Body of pancreas (tissue), 4 donors: ENCODE measurements at regions not wholly inside any gene's neighbourhood (a gene's known extent, or its start where the extent isn't known, plus 50 kb on each side); places are given as distances from the start of the nearest gene placed in this dataset.

ENCODE experiments used
- ATAC-seq: fragments of 150-250 bp; one replicate; pipeline ENCODE4 v1.9.1; 2016
- DNase-seq, 4 donors: peaks; one replicate each; pipeline ENCODE4 v3.0.0-alpha.2; 2019
- H3K27ac ChIP-seq, 4 donors: fragments of 200-600 bp; sonication (generic); 1 replicate in 3 of 4; 2 replicates in 1 of 4; pipeline versions ENCODE4 v1.5.1 to v1.6.1; 2016 to 2019; ENCODE audit warnings: mild to moderate bottlenecking in 1 of 4, mixed read lengths in 1 of 4, moderate library complexity in 1 of 4
- H3K27me3 ChIP-seq, 2 donors: fragments of 200-600 bp; sonication (generic); one replicate each; pipeline ENCODE4 v1.6.0; 2016; ENCODE audit warnings: mild to moderate bottlenecking in 1 of 2
- H3K36me3 ChIP-seq, 2 donors: fragments of 200-600 bp; sonication (generic); replicated peaks in 1 of 2; 2 replicates each; pipeline ENCODE4 v1.5.1; 2016; ENCODE audit warnings: low read depth in 2 of 2; ENCODE audit not compliant: insufficient read depth in 1 of 2
- H3K4me1 ChIP-seq: fragments of 200-600 bp; sonication (generic); one replicate; pipeline ENCODE4 v1.6.0; 2016
- H3K4me3 ChIP-seq, 2 donors: fragments of 200-600 bp; sonication (generic); 1 replicate in 1 of 2; 2 replicates in 1 of 2; pipeline ENCODE4 v1.5.1; 2016 to 2019
- H3K9me3 ChIP-seq, 3 donors: fragments of 200-600 bp; sonication (generic); 1 replicate in 2 of 3; 2 replicates in 1 of 3; pipeline ENCODE4 v1.5.1; 2016
- POLR2A ChIP-seq, 3 donors: fragments of 450-650 bp; IDR thresholded peaks; one replicate each; pipeline ENCODE4 v1.6.1; 2016; ENCODE audit warnings: antibody characterized with exemption in 3 of 3, mild to moderate bottlenecking in 2 of 3
- WGBS, 2 donors: methylation state at CpG; one replicate each; pipeline ENCODE4 v1.1.5; 2017; 5-methylcytosine and 5-hydroxymethylcytosine counted together
- intact Hi-C: fragments of 100-400 bp; cut with DNase I; formaldehyde crosslinking; loops from one replicate; pipeline ENCODE4 v1.15.1; 2023
- TF ChIP-seq, protein P1 (sequence below), 7 experiments: fragments of 450-650 bp in 4 of 7; fragments of 200-600 bp in 3 of 7; sonication (generic) in 3 of 7; IDR thresholded peaks; one replicate each; pipeline ENCODE4 v1.5.1; 2016 to 2019; ENCODE audit warnings: antibody characterized with exemption in 7 of 7

DNA sequence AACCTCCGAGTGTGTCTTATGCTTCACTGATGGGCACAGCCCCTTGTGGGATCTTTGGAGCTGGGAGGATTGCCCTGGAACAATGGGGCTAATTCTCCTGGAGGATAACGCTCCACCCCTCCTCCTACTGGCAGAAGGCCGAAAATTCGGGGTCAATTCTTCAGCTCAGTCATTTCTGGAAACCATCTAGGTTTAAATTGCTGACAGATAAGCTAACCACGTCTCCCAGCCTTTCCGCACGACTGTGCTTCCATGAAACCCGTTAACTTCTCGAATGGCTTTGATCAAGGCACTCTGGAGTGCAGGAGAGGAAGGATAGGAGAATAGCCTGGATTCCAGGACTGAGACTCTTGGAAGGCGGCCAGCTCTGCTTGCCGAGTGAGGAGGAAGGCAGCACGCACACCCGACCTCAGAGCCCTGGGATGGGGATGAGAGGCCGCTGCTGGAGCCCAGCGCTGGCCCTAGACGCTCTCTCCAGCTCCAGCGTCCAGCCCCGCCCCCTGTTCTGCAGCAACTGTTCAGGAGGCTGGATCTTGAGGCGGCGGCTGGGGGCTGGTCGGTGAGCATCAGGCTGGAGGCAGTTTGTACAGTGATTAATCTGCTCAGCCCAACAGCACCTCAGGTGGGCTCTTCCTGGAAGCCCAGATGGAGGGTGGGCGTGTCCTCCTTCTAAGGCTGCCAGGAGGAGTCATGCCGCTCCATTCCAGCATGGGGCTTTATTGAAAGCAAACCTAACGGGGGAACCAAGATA, 176.7 kb upstream of the NCAM1 start:
- peaks cover 10% of the 10 kb centered on the region for H3K4me1 ChIP-seq
- H3K27me3 ChIP-seq = no peaks in the 10 kb centered on the region
- no peak overlapping the region for H3K4me3 ChIP-seq
- 27 to 39% methylated on average over 12 to 24 of the region's 24 CpGs for WGBS, 2 donors
- intact Hi-C loops = no loop called here
- no peaks in the 10 kb centered on the region for H3K9me3 ChIP-seq
- H3K27ac ChIP-seq = peak overlapping the region in 1 of 4 donors; percentile 12
- no peaks in the 10 kb centered on the region for H3K36me3 ChIP-seq
- TF ChIP-seq, protein P1, sequence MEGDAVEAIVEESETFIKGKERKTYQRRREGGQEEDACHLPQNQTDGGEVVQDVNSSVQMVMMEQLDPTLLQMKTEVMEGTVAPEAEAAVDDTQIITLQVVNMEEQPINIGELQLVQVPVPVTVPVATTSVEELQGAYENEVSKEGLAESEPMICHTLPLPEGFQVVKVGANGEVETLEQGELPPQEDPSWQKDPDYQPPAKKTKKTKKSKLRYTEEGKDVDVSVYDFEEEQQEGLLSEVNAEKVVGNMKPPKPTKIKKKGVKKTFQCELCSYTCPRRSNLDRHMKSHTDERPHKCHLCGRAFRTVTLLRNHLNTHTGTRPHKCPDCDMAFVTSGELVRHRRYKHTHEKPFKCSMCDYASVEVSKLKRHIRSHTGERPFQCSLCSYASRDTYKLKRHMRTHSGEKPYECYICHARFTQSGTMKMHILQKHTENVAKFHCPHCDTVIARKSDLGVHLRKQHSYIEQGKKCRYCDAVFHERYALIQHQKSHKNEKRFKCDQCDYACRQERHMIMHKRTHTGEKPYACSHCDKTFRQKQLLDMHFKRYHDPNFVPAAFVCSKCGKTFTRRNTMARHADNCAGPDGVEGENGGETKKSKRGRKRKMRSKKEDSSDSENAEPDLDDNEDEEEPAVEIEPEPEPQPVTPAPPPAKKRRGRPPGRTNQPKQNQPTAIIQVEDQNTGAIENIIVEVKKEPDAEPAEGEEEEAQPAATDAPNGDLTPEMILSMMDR (IDR thresholded peaks at IDR 0.05) = no peak
- TF ChIP-seq POLR2A (IDR thresholded peaks at IDR 0.05) = no peak
- peak; percentile 24 to 59 (median 54) for DNase-seq
- ATAC-seq = peak; percentile 35

DNA sequence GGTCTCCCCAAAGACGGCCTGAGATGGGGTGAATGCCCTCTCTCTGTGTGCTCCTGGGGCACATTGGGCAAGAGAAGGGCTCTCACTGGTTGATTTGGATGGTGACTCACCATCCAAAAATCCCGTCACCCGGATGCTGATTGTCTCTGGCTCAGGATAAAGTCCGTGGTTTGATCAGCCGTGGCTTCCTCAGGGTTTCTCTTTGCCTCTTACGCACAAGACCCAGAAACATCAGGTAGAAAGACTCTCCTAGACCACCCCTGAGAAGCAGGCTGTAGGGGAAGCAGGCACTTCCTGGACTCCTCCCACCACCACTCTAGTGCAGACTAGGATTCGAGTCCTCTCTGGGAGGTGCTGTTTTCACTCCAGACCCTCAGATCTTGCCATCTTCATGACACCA, 176.1 kb upstream of the NCAM1 start:
- no peaks in the 10 kb centered on the region for H3K27me3 ChIP-seq
- H3K9me3 ChIP-seq = no peaks in the 10 kb centered on the region
- TF ChIP-seq, protein P1 (IDR thresholded peaks at IDR 0.05) = no peak
- TF ChIP-seq POLR2A (IDR thresholded peaks at IDR 0.05) = no peak
- H3K36me3 ChIP-seq = no peaks in the 10 kb centered on the region
- peaks cover 10% of the 10 kb centered on the region for H3K4me1 ChIP-seq
- ATAC-seq (peak; percentile 33), DNase-seq (peak in 1 of 4 donors; percentile 11)
- intact Hi-C loops = no loop called here
- no peak overlapping the region for H3K4me3 ChIP-seq
- H3K27ac ChIP-seq = no peak overlapping the region
- WGBS, 2 donors = 39 to 58% methylated on average over 7 of the region's 7 CpGs

DNA sequence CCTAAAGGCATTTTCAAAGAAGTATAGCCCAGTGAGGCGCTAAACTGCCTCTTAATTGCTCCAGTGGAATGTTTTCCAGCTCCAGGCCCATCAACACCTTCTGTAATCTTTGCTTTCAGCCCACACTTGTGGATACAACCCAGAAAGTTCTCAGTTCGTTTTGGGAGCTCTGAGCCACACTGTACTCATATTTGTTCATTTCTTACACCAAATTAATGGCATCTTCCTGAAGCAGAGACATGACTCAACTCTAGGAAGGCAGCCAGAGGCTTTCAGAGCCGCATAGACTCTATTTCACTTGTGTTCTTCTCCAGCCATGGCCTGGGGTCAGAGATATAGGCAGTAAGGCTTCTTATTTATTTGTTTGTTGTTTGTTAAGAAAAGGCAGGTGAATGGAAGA, 175.5 kb upstream of the NCAM1 start:
- Histone ChIP-seq H3K4me1 (peaks cover 10% of the 10 kb centered on the region), H3K36me3 (no peaks in the 10 kb centered on the region), H3K9me3 (no peaks in the 10 kb centered on the region), H3K4me3 (no peak overlapping the region), H3K27ac (no peak overlapping the region), H3K27me3 (no peaks in the 10 kb centered on the region)
- ATAC-seq = no peak
- WGBS, 2 donors = 47 to 48% methylated on average over 3 of the region's 3 CpGs
- peak in 1 of 4 donors; percentile 34 for DNase-seq
- TF ChIP-seq, protein P1 (IDR thresholded peaks at IDR 0.05) = no peak
- TF ChIP-seq POLR2A (IDR thresholded peaks at IDR 0.05) = no peak
- intact Hi-C loops = no loop called here

DNA sequence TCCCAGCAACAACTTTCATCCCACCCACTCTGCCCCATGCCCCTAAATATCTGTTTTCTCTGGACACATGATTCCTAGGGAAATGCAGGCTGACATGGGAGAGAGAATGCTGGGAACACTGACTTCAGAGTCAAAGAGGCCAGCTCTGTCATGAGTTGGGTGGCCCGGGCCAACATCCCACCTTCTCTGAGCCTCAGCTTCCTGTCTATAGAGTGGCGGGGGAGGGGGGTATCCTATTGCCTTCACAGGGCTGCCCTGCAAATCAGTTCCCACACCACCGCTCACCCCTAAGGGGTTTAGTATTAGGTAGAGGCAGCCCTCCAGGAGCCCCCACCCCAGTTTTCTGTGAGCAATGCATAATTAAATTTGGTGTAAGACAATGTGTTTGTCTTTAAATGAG, 175.0 kb upstream of the NCAM1 start:
- Histone ChIP-seq H3K27ac (no peak overlapping the region), H3K27me3 (no peaks in the 10 kb centered on the region), H3K36me3 (no peaks in the 10 kb centered on the region), H3K4me1 (peaks cover 10% of the 10 kb centered on the region), H3K9me3 (no peaks in the 10 kb centered on the region), H3K4me3 (no peak overlapping the region)
- no peak for TF ChIP-seq POLR2A (IDR thresholded peaks at IDR 0.05)
- no peak for DNase-seq
- no peak for ATAC-seq
- WGBS, 2 donors = 82 to 89% methylated on average over 3 of the region's 3 CpGs
- intact Hi-C loops = no loop called here

DNA sequence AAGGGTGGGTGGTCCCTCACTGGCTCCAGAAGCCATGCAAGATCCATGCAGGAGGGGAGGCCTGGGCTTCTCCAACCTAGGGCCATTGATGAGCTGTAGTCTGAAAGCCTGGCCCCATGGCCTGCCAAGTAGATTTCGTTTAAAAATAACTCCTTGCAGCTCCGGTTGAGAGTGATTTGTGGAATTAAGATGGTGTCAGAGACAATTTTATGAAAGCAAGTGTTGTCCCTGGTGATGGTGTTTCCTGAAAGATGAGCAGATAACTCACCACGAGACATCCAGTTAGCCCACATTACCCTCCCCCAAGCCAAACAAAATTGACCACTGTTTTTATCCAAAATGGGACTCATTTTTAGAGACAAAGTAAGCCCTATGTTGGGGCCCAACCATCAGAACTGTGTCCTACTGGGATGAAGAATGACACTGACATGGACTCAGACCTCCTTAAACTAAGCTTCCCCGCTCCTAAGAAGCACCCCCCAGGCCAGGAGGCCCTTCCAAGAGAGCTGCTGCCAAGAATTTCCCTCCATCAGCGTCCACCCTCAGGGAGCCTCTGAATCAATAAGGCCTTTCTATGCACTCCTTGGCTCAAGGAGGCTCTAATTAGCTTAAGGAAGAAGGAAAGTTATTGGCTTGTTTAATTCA, 174.2 kb upstream of the NCAM1 start:
- Histone ChIP-seq H3K4me1 (peaks cover 10% of the 10 kb centered on the region), H3K36me3 (no peaks in the 10 kb centered on the region), H3K4me3 (no peak overlapping the region), H3K27me3 (no peaks in the 10 kb centered on the region), H3K27ac (no peak overlapping the region), H3K9me3 (no peaks in the 10 kb centered on the region)
- ATAC-seq (no peak), DNase-seq (no peak)
- intact Hi-C loops = no loop called here
- no peak for TF ChIP-seq POLR2A (IDR thresholded peaks at IDR 0.05)
- TF ChIP-seq, protein P1 (IDR thresholded peaks at IDR 0.05) = no peak
- 58 to 65% methylated on average over 5 of the region's 5 CpGs for WGBS, 2 donors
